GM06990 (cell line): ENCODE measurements at regions not wholly inside any gene's neighbourhood (a gene's known extent, or its start where the extent isn't known, plus 50 kb on each side); places are given as distances from the start of the nearest gene placed in this dataset.

Experiments used
- DNase-seq: peaks from one replicate; pipeline ENCODE4 v3.0.0-alpha.2; 2011; ENCODE audit not compliant: insufficient read length; ENCODE audit errors: extremely low read depth
- H3K27me3 ChIP-seq: replicated peaks from 2 replicates; pipeline ENCODE4 v1.6.0; 2011; ENCODE audit warnings: low read length; ENCODE audit not compliant: control insufficient read depth, insufficient read depth
- H3K36me3 ChIP-seq: 2 replicates; pipeline ENCODE4 v1.5.1; 2011; ENCODE audit warnings: low read length; ENCODE audit not compliant: control insufficient read depth, insufficient read depth
- H3K4me3 ChIP-seq: replicated peaks from 2 replicates; pipeline ENCODE4 v1.5.1; 2011; ENCODE audit warnings: low read depth, mild to moderate bottlenecking, control low read depth, low read length
- CTCF ChIP-seq: IDR thresholded peaks from 2 replicates; pipeline ENCODE4 v1.5.1; 2011; ENCODE audit warnings: low read length, control low read depth, mild to moderate bottlenecking, inconsistent platforms; ENCODE audit not compliant: insufficient read depth, poor library complexity, severe bottlenecking

GRCh38 chrX:39016556-39016955, 215.3 kb downstream of the MID1IP1 start:
- Histone ChIP-seq H3K36me3 (no peaks in the 10 kb centered on the region), H3K27me3 (no peaks in the 10 kb centered on the region), H3K4me3 (no peak overlapping the region)
- DNase-seq = no peak
- no peak for TF ChIP-seq CTCF

- DNase-seq = no peak
- no peak for TF ChIP-seq CTCF
- H3K4me3 ChIP-seq = no peak overlapping the region
- no peaks in the 10 kb centered on the region for H3K36me3 ChIP-seq
- no peaks in the 10 kb centered on the region for H3K27me3 ChIP-seq
Observed at GRCh38 chrX:39017077-39017476, 215.8 kb downstream of the MID1IP1 start.

GRCh38 chrX:39017716-39018115, 216.5 kb downstream of the MID1IP1 start:
- TF ChIP-seq CTCF = no peak
- DNase-seq = no peak
- H3K4me3 ChIP-seq = no peak overlapping the region

GRCh38 chrX:39018541-39018940, 217.3 kb downstream of the MID1IP1 start:
- Histone ChIP-seq H3K27me3 (no peaks in the 10 kb centered on the region), H3K4me3 (no peak overlapping the region), H3K36me3 (no peaks in the 10 kb centered on the region)
- DNase-seq = no peak
- no peak for TF ChIP-seq CTCF

More at GRCh38 chrX:39017716-39018115, 216.5 kb downstream of the MID1IP1 start:
- Histone ChIP-seq H3K36me3 (no peaks in the 10 kb centered on the region), H3K27me3 (no peaks in the 10 kb centered on the region)

GRCh38 chrX:39019056-39019455, 217.8 kb downstream of the MID1IP1 start:
- Histone ChIP-seq H3K27me3 (no peaks in the 10 kb centered on the region), H3K36me3 (no peaks in the 10 kb centered on the region), H3K4me3 (no peak overlapping the region)
- no peak for DNase-seq
- no peak for TF ChIP-seq CTCF

- no peak overlapping the region for H3K4me3 ChIP-seq
- no peak for DNase-seq
- H3K36me3 ChIP-seq = no peaks in the 10 kb centered on the region
- TF ChIP-seq CTCF = no peak
- H3K27me3 ChIP-seq = no peaks in the 10 kb centered on the region
Observed at GRCh38 chrX:39020051-39020669, 218.9 kb downstream of the MID1IP1 start.
